Karpas-422 (cell line): ENCODE measurements at regions not wholly inside any gene's neighbourhood (a gene's known extent, or its start where the extent isn't known, plus 50 kb on each side); places are given as distances from the start of the nearest gene placed in this dataset.
"Not testable (repeated sequence)": the region's sequence is repeated elsewhere in the genome, so short reads cannot be mapped to it uniquely, and the experiment has no call there.

Source experiments
- DNase-seq: peaks from one replicate; pipeline ENCODE4 v3.0.0-alpha.2; 2015
- H2AFZ ChIP-seq: fragments of 200-600 bp; sonication (generic); 2 replicates; pipeline ENCODE4 v1.6.1; 2014; ENCODE audit warnings: antibody characterized with exemption, low read length, mixed read lengths
- H3K27ac ChIP-seq: fragments of 200-600 bp; sonication (generic); 2 replicates; pipeline ENCODE4 v1.5.1; 2014; ENCODE audit warnings: mild to moderate bottlenecking, low read length, moderate library complexity
- H3K27me3 ChIP-seq: fragments of 200-600 bp; sonication (generic); 2 replicates; pipeline ENCODE4 v1.6.1; 2014; ENCODE audit warnings: low read length, mixed read lengths
- H3K36me3 ChIP-seq: fragments of 200-600 bp; sonication (generic); 2 replicates; pipeline ENCODE4 v1.6.1; 2014; ENCODE audit warnings: low read length, mixed read lengths; ENCODE audit not compliant: insufficient read depth
- H3K4me1 ChIP-seq: fragments of 200-600 bp; sonication (generic); 2 replicates; pipeline ENCODE4 v1.6.1; 2014; ENCODE audit warnings: mild to moderate bottlenecking, low read length, mixed read lengths
- H3K4me2 ChIP-seq: fragments of 200-600 bp; sonication (generic); 2 replicates; pipeline ENCODE4 v1.6.1; 2014; ENCODE audit warnings: low read length, low read depth, mild to moderate bottlenecking; ENCODE audit not compliant: poor library complexity, severe bottlenecking
- H3K4me3 ChIP-seq: fragments of 200-600 bp; sonication (generic); 2 replicates; pipeline ENCODE4 v1.5.1; 2014; ENCODE audit warnings: mild to moderate bottlenecking, antibody characterized with exemption, low read length, mixed read lengths
- H3K79me2 ChIP-seq: fragments of 200-600 bp; sonication (generic); 2 replicates; pipeline ENCODE4 v1.6.1; 2014; ENCODE audit warnings: mild to moderate bottlenecking, low read length, mixed read lengths
- H3K9ac ChIP-seq: fragments of 200-600 bp; sonication (generic); 2 replicates; pipeline ENCODE4 v1.6.0; 2014; ENCODE audit warnings: low read length
- H3K9me2 ChIP-seq: fragments of 200-600 bp; sonication (generic), shearing (Covaris generic); replicated peaks from 2 replicates; pipeline ENCODE4 v1.6.0; 2014; ENCODE audit warnings: mild to moderate bottlenecking, low read length, moderate library complexity; ENCODE audit not compliant: insufficient read depth
- H3K9me3 ChIP-seq: fragments of 300-700, 200-600 bp; sonication (generic); 2 replicates; pipeline ENCODE4 v1.6.1; 2014; ENCODE audit warnings: low read length, mixed read lengths
- H4K20me1 ChIP-seq: fragments of 200-600 bp; sonication (generic); 2 replicates; pipeline ENCODE4 v1.6.1; 2014; ENCODE audit warnings: mild to moderate bottlenecking, antibody characterized with exemption, low read length, low read depth; ENCODE audit not compliant: insufficient read depth

- Histone ChIP-seq H2AFZ (no peak overlapping the region), H4K20me1 (no peaks in the 10 kb centered on the region), H3K9ac (no peak overlapping the region), H3K36me3 (no peaks in the 10 kb centered on the region), H3K79me2 (no peaks in the 10 kb centered on the region), H3K27me3 (no peaks in the 10 kb centered on the region), H3K4me2 (no peak overlapping the region), H3K4me1 (no peaks in the 10 kb centered on the region), H3K9me2 (no peaks in the 10 kb centered on the region), H3K4me3 (no peak overlapping the region), H3K9me3 (no peaks in the 10 kb centered on the region), H3K27ac (no peak overlapping the region)
- DNase-seq = no peak
These were observed 117.9 kb upstream of the HAND2 start for GRCh38 chr4:173647902-173648301.

DNA sequence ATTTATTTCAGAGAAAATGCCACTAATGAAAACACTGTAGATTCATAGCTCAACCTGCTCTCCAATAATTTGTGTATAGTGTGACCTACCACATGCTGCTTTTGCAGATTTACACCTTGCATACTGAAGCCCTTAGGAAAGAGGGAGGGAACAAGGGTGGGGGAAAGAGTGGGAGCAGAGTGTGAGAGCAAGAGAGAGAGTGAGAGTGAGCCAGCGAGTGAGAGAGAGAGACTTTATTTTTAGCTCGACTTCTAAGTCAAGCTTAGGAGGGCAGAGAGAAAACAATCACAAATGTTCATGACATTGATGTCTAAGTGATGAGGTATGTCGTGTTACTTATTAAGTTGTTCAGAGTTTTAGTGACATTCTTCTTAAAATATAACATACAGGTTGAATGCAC, 112.5 kb upstream of the HAND2 start:
- Histone ChIP-seq H3K27ac (no peak overlapping the region), H3K79me2 (no peaks in the 10 kb centered on the region), H3K4me2 (no peak overlapping the region), H3K4me1 (no peaks in the 10 kb centered on the region), H3K9me3 (no peaks in the 10 kb centered on the region), H3K9me2 (no peaks in the 10 kb centered on the region), H4K20me1 (no peaks in the 10 kb centered on the region), H2AFZ (no peak overlapping the region), H3K9ac (no peak overlapping the region), H3K4me3 (no peak overlapping the region), H3K36me3 (no peaks in the 10 kb centered on the region), H3K27me3 (no peaks in the 10 kb centered on the region)
- DNase-seq = no peak

- no peaks in the 10 kb centered on the region for H3K9me2 ChIP-seq
These were observed 105.4 kb upstream of the HAND2 start for GRCh38 chr4:173635395-173635794.

DNA sequence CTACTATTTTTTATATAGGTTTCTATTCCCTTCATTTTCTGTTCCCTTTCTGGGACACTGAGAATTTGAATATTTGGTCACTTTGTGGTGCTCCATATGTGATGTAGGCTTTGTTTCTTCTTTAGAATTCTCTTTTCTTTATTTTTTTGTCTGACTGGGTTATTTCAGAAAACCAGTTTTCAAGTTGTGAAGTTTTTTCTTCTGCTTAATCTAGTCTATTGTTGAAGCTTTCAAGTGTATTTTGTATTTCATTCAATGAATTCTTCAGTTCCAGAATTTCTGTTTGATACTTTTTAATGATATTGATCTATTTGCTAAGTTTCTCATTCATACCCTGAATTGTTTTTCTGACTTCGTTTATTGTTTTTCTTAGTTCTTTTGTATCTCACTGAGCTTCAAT, 96.2 kb upstream of the HAND2 start:
- Histone ChIP-seq H3K36me3 (no peaks in the 10 kb centered on the region), H3K9ac (no peak overlapping the region), H3K9me2 (no peaks in the 10 kb centered on the region), H2AFZ (no peak overlapping the region), H3K27me3 (no peaks in the 10 kb centered on the region), H3K9me3 (no peaks in the 10 kb centered on the region), H3K4me1 (no peaks in the 10 kb centered on the region), H3K79me2 (no peaks in the 10 kb centered on the region), H3K4me2 (no peak overlapping the region), H3K4me3 (no peak overlapping the region), H4K20me1 (no peaks in the 10 kb centered on the region), H3K27ac (no peak overlapping the region)
- peak; percentile 42 for DNase-seq

More at GRCh38 chr4:173635395-173635794, 105.4 kb upstream of the HAND2 start:
- Histone ChIP-seq H3K9ac (no peak overlapping the region), H3K79me2 (no peaks in the 10 kb centered on the region), H3K4me3 (no peak overlapping the region), H4K20me1 (no peaks in the 10 kb centered on the region), H3K9me3 (no peaks in the 10 kb centered on the region), H3K36me3 (no peaks in the 10 kb centered on the region), H3K27me3 (no peaks in the 10 kb centered on the region), H2AFZ (no peak overlapping the region), H3K27ac (no peak overlapping the region), H3K4me2 (no peak overlapping the region), H3K4me1 (no peaks in the 10 kb centered on the region)
- no peak for DNase-seq

- H4K20me1 ChIP-seq, H3K36me3 ChIP-seq, DNase-seq, H3K27me3 ChIP-seq, H3K4me2 ChIP-seq, H3K9me3 ChIP-seq, H3K9ac ChIP-seq, H3K27ac ChIP-seq, H3K4me1 ChIP-seq, H3K79me2 ChIP-seq, H3K9me2 ChIP-seq, H2AFZ ChIP-seq, H3K4me3 ChIP-seq: not testable (repeated sequence)
These were observed 88.6 kb upstream of the HAND2 start for GRCh38 chr4:173618648-173619047.

GRCh38 chr4:173609158-173609557, 79.1 kb upstream of the HAND2 start:
- DNase-seq = no peak
- Histone ChIP-seq H3K27me3 (no peaks in the 10 kb centered on the region), H3K4me3 (no peak overlapping the region), H3K9me2 (no peaks in the 10 kb centered on the region), H3K36me3 (no peaks in the 10 kb centered on the region), H3K9ac (no peak overlapping the region), H4K20me1 (no peaks in the 10 kb centered on the region), H3K79me2 (no peaks in the 10 kb centered on the region), H2AFZ (no peak overlapping the region), H3K4me1 (no peaks in the 10 kb centered on the region), H3K27ac (no peak overlapping the region), H3K9me3 (no peaks in the 10 kb centered on the region), H3K4me2 (no peak overlapping the region)

- H3K9me3 ChIP-seq, H4K20me1 ChIP-seq, H3K4me3 ChIP-seq, H3K36me3 ChIP-seq, H2AFZ ChIP-seq, H3K9ac ChIP-seq, DNase-seq, H3K27ac ChIP-seq, H3K4me2 ChIP-seq, H3K4me1 ChIP-seq, H3K9me2 ChIP-seq, H3K27me3 ChIP-seq, H3K79me2 ChIP-seq: not testable (repeated sequence)
These were observed 78.6 kb upstream of the HAND2 start for GRCh38 chr4:173608632-173609031.

DNA sequence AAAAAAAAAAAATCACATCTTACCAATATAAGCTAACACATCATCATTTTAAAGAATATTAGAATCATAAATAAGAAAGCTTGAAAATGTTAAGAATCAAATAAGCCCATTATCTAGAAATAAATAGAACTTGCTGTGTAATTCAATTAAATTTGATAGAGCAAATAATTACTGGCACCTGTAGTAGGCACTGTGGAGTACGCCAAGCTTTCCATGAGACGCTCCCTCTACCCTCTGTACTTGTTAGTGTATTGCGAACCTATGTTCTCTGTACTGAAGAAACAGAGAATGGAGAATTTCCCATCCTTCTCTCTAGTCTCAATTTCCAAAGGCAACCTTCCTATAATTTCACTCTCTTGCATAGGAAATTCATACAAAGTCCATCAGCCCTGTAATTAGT, 61.7 kb upstream of the HAND2 start:
- DNase-seq = peak; percentile 40
- Histone ChIP-seq H3K4me1 (no peaks in the 10 kb centered on the region), H3K27me3 (no peaks in the 10 kb centered on the region), H2AFZ (no peak overlapping the region), H3K36me3 (no peaks in the 10 kb centered on the region), H3K9me2 (no peaks in the 10 kb centered on the region), H4K20me1 (no peaks in the 10 kb centered on the region), H3K79me2 (no peaks in the 10 kb centered on the region), H3K4me2 (no peak overlapping the region), H3K4me3 (no peak overlapping the region), H3K9ac (no peak overlapping the region), H3K27ac (no peak overlapping the region), H3K9me3 (no peaks in the 10 kb centered on the region)

DNA sequence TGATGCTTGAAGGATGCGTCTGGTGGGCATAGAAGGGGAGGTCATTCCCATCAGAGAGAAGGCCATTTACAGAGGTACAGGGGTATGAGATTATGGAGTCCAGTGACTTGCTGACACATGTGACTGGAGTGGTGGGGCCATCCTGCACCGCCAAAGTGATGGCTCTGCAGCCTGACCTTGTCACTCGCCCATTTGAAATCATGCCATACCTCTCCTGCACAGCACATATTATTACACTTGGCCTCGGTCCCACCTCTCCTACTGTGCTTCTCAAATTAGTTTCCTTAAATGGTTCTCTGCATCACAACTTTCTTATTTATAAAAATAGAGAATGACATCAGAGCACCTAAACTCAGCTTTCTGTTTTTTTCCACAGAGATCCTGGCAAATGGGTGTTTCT, 60.7 kb upstream of the HAND2 start:
- no peak for DNase-seq
- H3K4me2 ChIP-seq = no peak overlapping the region

More for the DNA sequence above, 60.7 kb upstream of the HAND2 start:
- H3K36me3 ChIP-seq = no peaks in the 10 kb centered on the region
- no peaks in the 10 kb centered on the region for H3K9me3 ChIP-seq
- H4K20me1 ChIP-seq = no peaks in the 10 kb centered on the region
- no peaks in the 10 kb centered on the region for H3K79me2 ChIP-seq
- no peak overlapping the region for H3K9ac ChIP-seq
- H3K27me3 ChIP-seq = no peaks in the 10 kb centered on the region
- no peak overlapping the region for H3K27ac ChIP-seq
- H2AFZ ChIP-seq = no peak overlapping the region
- H3K4me1 ChIP-seq = no peaks in the 10 kb centered on the region
- H3K4me3 ChIP-seq = no peak overlapping the region
- no peaks in the 10 kb centered on the region for H3K9me2 ChIP-seq
